Activated CD8-positive, alpha-beta T cell treated with anti-CD3 and anti-CD28 coated beads for 36 hours (primary cell): ENCODE measurements at regions not wholly inside any gene's neighbourhood (a gene's known extent, or its start where the extent isn't known, plus 50 kb on each side); places are given as distances from the start of the nearest gene placed in this dataset.

Source experiments
- ATAC-seq: fragments of 200-7000 bp; cut with Tn5 transposase; one replicate; pipeline ENCODE4 v1.10.0; 2021; ENCODE audit warnings: mild to moderate bottlenecking, moderate library complexity
- CTCF ChIA-PET: fragments of 350-600 bp; sonication (Branson Sonifier 250); formaldehyde crosslinking; loops from one replicate; lab custom pipeline; 2021; ENCODE audit warnings: antibody characterized with exemption; lab: Charles Lee
- POLR2A ChIA-PET: fragments of 350-600 bp; sonication (Branson Sonifier 250); formaldehyde crosslinking; loops from one replicate; lab custom pipeline; 2021; ENCODE audit warnings: antibody characterized with exemption; lab: Charles Lee
- DNase-seq: peaks from one replicate; pipeline ENCODE4 v3.0.0-alpha.2; 2020
- H3K27ac Mint-ChIP-seq: one replicate; pipeline ENCODE4 v1.8.0; 2021; ENCODE audit warnings: mild to moderate bottlenecking, mixed read lengths
- H3K27me3 Mint-ChIP-seq: one replicate; pipeline ENCODE4 v1.8.0; 2021; ENCODE audit warnings: mixed read lengths
- H3K36me3 Mint-ChIP-seq: one replicate; pipeline ENCODE4 v1.8.0; 2021; ENCODE audit warnings: low read depth, mixed read lengths
- H3K4me1 Mint-ChIP-seq: one replicate; pipeline ENCODE4 v1.8.0; 2021; ENCODE audit warnings: low read depth, mixed read lengths
- H3K4me3 Mint-ChIP-seq: one replicate; pipeline ENCODE4 v1.8.0; 2021; ENCODE audit warnings: mild to moderate bottlenecking, moderate library complexity, mixed read lengths
- H3K9me3 Mint-ChIP-seq: one replicate; pipeline ENCODE4 v1.8.0; 2021; ENCODE audit warnings: mixed read lengths
- CTCF ChIP-seq: fragments of 200-600 bp; IDR thresholded peaks from one replicate; pipeline ENCODE4 v1.8.0; 2022; ENCODE audit warnings: antibody characterized with exemption, mild to moderate bottlenecking
- intact Hi-C: fragments of 100-400 bp; cut with micrococcal nuclease; formaldehyde crosslinking; loops from one replicate; pipeline ENCODE4 v1.10.0; 2022

- H3K27me3 Mint-ChIP-seq, result no peaks in the 10 kb centered on the region
- CTCF ChIA-PET, result no interaction called here
- intact Hi-C loops, result no loop called here
Observed at GRCh38 chr14:84024231-84024820, 1505.6 kb upstream of the FLRT2 start.

DNA sequence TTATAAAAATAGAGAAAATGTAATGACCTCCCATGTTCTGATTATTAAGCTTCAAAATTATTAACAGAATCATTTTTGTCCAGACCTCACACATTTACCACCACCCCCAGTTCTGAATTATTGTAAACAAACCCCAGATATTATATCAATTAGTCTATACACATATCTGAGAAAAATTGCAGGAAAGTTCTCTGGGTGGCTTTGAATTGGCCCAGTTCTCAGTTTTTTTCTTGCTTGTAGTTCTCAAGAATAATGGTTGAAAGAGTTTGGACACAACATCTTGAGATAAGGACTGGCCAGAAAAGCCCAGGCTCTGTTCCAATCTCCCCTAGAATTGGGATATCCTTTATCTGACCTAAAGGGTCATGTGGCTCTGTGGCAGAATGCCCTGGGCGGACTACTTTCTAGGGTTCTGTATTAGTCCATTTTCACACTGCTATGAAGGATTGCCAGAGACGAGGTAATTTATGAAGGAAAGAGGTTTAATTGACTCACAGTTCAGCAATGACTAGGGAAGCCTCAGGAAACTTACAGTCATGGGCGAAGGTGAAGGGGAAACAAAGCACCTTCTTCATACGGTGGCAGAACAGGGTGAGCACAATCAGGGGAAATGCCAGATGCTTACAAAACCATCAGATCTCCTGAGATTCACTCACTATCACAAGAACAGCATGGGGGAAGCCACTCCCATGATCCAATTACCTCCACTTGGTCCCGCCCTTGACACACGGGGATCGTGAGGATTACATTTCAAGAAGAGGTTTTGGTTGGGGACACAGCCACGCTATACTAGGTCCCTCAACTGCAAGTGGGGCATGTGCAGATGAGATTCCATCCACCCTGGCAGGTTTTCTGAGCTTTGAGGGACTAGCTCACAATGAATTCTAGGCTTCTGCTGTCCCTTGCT is 1504.6 kb upstream of the FLRT2 start:
- Mint-ChIP-seq H3K27me3 (no peaks in the 10 kb centered on the region), H3K36me3 (no peaks in the 10 kb centered on the region), H3K4me1 (no peaks in the 10 kb centered on the region), H3K9me3 (peaks cover 18% of the 10 kb centered on the region), H3K4me3 (no peak overlapping the region), H3K27ac (no peak overlapping the region)
- DNase-seq (no peak), ATAC-seq (no peak)
- no peak for TF ChIP-seq CTCF
- intact Hi-C loops, result no loop called here
- ChIA-PET POLR2A (no interaction called here), CTCF (no interaction called here)

More at GRCh38 chr14:84024231-84024820, 1505.6 kb upstream of the FLRT2 start:
- H3K9me3 Mint-ChIP-seq, result peaks cover 15% of the 10 kb centered on the region
- no peak for TF ChIP-seq CTCF
- H3K36me3 Mint-ChIP-seq, result no peaks in the 10 kb centered on the region
- H3K4me1 Mint-ChIP-seq, result no peaks in the 10 kb centered on the region
- no peak for ATAC-seq
- DNase-seq, result no peak
- H3K4me3 Mint-ChIP-seq, result no peak overlapping the region
- POLR2A ChIA-PET, result no interaction called here
- H3K27ac Mint-ChIP-seq, result no peak overlapping the region

GRCh38 chr14:84027351-84027750 is 1502.6 kb upstream of the FLRT2 start:
- H3K27ac Mint-ChIP-seq, result no peak overlapping the region
- H3K4me1 Mint-ChIP-seq, result no peaks in the 10 kb centered on the region
- H3K9me3 Mint-ChIP-seq, result peaks cover 11% of the 10 kb centered on the region
- POLR2A ChIA-PET, result no interaction called here
- CTCF ChIA-PET, result no interaction called here
- no peak for DNase-seq
- no peak overlapping the region for H3K4me3 Mint-ChIP-seq
- H3K36me3 Mint-ChIP-seq, result no peaks in the 10 kb centered on the region
- ATAC-seq, result no peak
- H3K27me3 Mint-ChIP-seq, result no peaks in the 10 kb centered on the region
- intact Hi-C loops, result no loop called here
- no peak for TF ChIP-seq CTCF

DNA sequence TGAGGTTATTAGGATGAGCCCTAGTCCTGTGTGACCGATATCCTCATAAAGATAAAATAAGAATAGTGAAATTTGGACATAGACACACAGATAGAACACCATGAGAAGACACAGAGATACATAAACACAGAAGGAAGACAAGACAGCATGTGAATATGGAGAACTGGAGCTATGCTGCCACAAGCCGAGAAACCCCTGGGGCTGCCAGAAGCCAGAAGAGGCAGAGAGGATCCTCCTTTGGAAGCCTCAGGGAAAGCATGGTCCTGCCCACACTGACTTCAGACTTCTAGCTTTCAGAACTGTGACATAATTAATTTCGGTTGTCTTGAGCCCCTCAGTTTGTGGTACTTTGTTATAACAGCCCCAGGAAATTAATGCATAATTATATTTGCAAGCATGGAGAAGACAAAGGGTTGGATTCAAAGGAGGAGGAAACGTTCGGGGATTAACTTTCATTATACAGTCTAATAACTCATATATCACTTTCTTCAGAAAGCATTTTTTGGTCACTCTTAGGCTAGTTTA is 1501.8 kb upstream of the FLRT2 start:
- H3K4me1 Mint-ChIP-seq, result no peaks in the 10 kb centered on the region
- CTCF ChIA-PET, result no interaction called here
- no peak overlapping the region for H3K4me3 Mint-ChIP-seq
- intact Hi-C loops, result no loop called here
- H3K27ac Mint-ChIP-seq, result no peak overlapping the region
- H3K27me3 Mint-ChIP-seq, result no peaks in the 10 kb centered on the region
- ATAC-seq (no peak), DNase-seq (no peak)
- H3K36me3 Mint-ChIP-seq, result no peaks in the 10 kb centered on the region
- no peak for TF ChIP-seq CTCF
- peaks cover 9% of the 10 kb centered on the region for H3K9me3 Mint-ChIP-seq
- POLR2A ChIA-PET, result no interaction called here

GRCh38 chr14:84029246-84029645 is 1500.7 kb upstream of the FLRT2 start:
- CTCF ChIA-PET, result no interaction called here
- Mint-ChIP-seq H3K36me3 (no peaks in the 10 kb centered on the region), H3K4me1 (no peaks in the 10 kb centered on the region), H3K27me3 (no peaks in the 10 kb centered on the region), H3K27ac (no peak overlapping the region), H3K9me3 (peaks cover 4% of the 10 kb centered on the region), H3K4me3 (no peak overlapping the region)
- TF ChIP-seq CTCF, result no peak
- DNase-seq (no peak), ATAC-seq (no peak)
- POLR2A ChIA-PET, result no interaction called here
- intact Hi-C loops, result no loop called here
